ENCODE measurements at regions not wholly inside any gene's neighbourhood (a gene's known extent, or its start where the extent isn't known, plus 50 kb on each side); places are given as distances from the start of the nearest gene placed in this dataset.
"Not testable (repeated sequence)": the region's sequence is repeated elsewhere in the genome, so short reads cannot be mapped to it uniquely, and the experiment has no call there.

DNA sequence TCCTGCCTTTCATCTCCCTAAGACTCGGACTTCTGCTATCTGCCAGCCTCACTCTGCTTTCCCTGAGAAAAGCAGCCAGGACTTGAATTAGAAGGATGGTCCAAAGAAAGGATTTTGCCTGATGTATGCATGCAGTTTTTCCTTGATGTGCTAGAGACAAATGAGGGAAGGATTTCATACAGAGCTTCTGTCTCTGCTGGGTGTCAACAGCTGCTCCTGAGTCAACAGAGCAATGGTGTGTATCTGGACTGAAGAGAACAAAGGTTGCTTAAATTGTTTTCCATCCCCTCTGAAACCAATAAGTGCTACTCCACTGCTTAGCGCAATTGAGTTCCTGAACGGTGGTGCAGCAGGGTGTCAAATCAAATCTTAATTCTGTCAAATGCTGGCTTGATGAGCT lies 680.6 kb upstream of the C16orf82 start:
- DNase-seq: no peak

GRCh38 chr16:26391833-26392232 lies 674.9 kb upstream of the C16orf82 start:
- DNase-seq: no peak

GRCh38 chr16:26394409-26394808 lies 672.3 kb upstream of the C16orf82 start:
- no peak for DNase-seq

DNA sequence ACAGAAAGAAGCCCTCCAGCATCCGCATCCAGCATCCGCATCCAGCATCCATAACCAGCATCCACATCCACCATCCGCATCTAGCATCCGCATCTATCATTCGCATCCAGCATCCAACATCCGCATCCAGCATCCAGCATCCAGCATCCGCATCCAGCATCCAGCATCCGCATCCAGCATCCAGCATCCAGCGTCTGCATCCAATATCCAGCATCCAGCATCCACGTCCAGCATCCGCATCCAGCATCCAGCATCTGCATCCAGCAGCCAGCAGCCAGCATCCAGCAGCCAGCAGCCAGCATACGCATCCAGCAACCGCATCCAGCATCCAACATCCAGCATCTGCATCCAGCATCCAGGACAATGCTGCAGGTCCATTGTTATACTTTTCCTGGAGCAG lies 671.0 kb upstream of the C16orf82 start:
- no peak for DNase-seq

DNA sequence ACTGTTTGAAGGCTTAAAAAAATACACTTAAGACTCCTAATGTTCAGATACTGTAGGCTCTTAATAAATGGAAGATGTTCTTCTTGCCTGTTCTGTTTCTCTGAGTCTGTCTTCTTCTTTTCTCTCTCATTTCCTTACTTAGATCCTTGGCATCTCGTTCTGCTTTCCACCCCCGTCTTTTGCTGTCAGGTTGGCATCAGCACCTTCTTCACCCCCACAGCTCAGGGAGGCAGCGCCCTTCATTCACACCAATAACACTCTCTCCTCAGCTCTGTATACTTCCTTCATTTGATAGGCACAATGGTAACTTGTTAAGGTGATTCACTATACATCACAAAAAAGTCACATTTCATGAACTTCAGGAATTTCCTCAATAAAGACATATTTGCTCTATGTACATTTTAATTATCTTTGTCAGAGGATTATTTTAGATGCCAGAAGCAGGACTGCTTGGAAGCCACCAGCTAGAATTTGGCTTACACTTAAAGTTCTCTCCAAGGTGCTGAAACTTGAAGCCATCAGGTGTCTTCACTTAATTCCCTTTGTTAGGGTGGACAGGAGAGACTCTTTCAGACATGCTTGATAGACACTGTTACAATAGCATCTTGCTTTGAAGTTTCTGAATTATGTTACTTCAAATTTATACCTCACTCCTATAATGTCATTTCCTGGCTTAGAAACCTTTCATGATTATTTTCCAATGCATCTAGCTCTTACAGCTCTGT lies 670.1 kb upstream of the C16orf82 start:
- peak in 25 of 56 donors; percentile 3 to 68 (median 27) for DNase-seq

DNA sequence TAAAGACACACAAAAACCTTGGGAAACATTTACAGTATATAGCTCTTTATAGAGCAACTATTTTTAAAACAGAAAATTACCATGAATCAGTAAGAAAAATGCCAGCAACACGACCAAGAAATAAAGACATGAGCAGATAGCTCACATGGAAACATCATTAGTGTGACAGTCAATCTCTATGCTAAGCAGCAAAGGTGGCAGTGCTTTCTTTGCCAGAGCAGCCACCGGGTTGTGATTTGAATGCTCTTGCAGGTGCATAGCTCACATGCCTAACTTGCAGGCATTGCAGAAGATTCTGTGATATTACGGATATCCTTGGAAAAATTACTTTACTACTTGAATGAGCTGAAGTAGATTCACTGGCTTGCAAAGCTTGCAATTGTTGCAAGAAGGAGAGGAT lies 652.9 kb upstream of the C16orf82 start:
- peak in 27 of 56 donors; percentile 0 to 72 (median 12) for DNase-seq

- not testable (repeated sequence) for DNase-seq
These were observed 647.3 kb upstream of the C16orf82 start for GRCh38 chr16:26419458-26419857.

DNA sequence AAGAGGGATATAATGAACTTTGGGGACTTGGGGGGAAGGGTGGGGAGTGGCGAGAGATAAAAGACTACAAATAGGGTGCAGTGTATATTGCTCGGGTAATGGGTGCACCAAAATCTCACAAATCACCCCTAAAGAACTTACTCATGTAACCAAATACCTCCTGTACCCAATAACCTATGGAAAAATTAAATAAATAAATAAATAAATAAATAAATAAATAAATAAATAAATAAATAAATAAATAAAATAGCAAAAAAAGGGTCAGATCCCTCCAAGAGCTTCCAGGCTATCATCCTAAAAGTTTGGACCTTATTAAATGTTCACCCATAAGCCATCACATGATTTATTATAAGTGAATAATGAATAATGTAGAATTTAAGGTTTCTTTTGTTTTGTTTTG lies 636.1 kb upstream of the C16orf82 start:
- no peak for DNase-seq

DNA sequence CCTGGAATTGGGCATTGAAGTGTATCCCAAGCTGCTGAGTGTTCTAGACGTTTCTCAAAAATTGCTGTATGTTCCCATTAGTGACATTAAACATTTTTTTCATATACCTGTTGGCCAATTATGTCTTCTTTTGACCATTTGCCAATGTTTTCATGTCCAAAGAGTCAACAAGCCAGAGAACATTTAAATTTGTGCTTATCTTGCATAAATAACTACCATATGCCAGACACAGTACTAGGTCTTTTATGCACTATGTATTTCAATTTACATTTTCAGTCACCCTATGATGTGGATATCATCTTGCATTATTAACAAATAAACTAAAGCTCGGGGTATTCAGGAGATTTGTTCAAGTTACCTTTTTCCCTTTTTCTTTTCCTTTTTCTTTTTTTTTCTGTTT lies 632.9 kb upstream of the C16orf82 start:
- DNase-seq: no peak

GRCh38 chr16:26441178-26441577 lies 625.5 kb upstream of the C16orf82 start:
- no peak for DNase-seq

GRCh38 chr16:26442321-26442720 lies 624.4 kb upstream of the C16orf82 start:
- no peak for DNase-seq

GRCh38 chr16:26447570-26447969 lies 619.2 kb upstream of the C16orf82 start:
- DNase-seq: no peak

DNA sequence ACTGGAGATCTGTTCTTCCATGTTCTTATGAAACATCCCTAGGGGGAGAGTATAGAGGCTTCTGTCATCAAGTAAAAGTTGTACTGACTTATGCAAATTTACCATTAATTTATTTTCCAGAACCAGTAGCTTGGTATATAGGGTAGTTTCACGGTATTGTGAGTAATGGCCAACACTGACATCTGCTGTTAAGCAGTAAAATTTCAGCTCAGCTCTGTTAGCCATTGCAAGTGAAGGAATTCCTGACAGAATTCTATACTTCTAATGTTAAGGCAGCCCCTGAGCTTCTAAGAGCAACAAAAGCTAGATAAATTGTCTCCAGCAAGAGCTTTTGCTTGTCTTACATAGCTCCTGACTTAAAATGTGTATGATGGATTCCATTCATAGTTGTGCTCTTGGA lies 613.5 kb upstream of the C16orf82 start:
- no peak for DNase-seq

GRCh38 chr16:26454102-26454501 lies 612.6 kb upstream of the C16orf82 start:
- DNase-seq: peak in 9 of 56 donors; percentile 0 to 29 (median 7)

GRCh38 chr16:26456074-26456473 lies 610.7 kb upstream of the C16orf82 start:
- no peak for DNase-seq

DNA sequence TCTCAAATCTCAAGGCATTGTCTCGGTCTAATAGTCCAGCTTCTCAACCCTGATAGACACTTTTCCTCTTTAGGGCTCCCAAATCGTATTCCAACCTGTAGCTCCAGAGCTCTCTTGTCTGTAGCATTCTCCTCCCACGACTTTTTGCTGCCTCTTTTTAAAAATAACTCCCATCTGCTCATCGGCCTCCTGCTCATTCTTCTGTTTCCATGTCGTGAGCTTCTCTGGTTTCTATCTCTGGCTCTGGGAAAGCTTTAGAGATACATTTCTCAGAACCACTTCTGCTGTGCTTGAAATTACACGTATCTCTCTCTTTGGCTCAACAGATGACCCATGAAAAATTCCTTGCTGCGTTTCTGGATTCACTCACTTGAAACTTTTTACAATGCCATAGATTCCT lies 609.6 kb upstream of the C16orf82 start:
- DNase-seq: no peak

DNA sequence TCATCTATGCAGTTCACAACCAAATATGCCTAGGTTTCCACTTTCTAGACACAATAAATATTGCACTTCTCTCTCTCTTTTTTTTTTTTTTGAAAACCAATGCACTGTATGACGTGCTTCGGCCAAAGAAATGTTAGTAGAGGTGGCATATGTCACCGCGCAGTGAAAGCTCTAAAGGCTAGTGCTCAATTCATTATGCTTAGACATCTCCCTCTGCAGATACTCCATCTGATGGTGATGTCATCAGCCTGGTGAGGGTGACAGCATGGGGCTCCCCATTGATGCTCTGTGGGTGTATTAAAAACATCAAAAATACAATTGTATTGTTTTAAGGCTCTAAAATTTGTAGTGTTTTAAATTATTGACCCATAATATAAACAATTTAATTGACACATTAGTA lies 608.8 kb upstream of the C16orf82 start:
- DNase-seq: no peak

GRCh38 chr16:26464576-26465266 lies 602.0 kb upstream of the C16orf82 start:
- DNase-seq: no peak

DNA sequence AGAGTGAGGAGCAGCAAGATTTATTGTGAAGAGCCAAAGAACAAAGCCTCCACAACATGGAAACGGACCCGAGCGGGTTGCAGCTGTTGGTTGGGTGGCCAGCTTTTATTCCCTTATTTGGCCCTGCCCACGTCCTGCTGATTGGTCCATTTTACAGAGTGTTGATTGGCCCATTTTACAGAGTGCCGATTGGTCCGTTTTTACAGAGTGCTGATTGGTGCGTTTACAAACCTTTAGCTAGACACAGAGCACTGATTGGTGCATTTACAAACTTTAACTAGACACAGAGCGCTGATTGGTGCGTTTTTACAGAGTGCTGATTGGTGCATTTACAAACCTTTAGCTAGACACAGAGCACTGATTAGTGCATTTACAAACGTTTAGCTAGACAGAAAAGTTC lies 592.3 kb upstream of the C16orf82 start:
- DNase-seq: not testable (repeated sequence)

GRCh38 chr16:26475596-26475995 lies 591.1 kb upstream of the C16orf82 start:
- DNase-seq: no peak

DNA sequence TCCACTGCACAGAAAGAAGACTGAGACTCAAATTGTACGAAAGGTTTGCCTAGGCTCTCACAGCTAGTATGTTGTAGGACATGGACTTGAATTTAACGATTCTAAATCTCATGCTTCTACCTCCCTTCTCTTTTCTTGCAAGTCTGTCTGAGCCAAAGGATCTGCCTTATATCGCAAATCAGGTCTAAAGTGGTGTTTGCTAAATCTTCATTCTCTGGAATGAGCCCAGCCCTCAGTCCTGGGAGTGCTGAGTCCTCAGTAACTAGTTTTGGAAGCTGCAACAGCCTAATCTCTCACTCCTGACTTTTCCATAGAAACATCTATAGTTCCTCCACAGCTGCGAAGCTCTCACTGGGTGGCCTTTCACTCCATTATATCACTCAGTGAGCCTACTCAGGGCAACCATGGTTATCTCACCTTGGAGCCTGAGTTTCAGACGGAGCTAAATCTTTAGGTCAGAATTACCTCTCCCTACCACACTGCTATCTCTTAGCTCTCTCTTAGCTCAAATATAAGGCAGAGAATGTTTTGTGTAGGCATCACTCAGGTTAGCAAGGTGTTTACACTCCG lies 575.5 kb upstream of the C16orf82 start:
- DNase-seq: no peak

GRCh38 chr16:26491962-26492361 lies 574.8 kb upstream of the C16orf82 start:
- no peak for DNase-seq

DNA sequence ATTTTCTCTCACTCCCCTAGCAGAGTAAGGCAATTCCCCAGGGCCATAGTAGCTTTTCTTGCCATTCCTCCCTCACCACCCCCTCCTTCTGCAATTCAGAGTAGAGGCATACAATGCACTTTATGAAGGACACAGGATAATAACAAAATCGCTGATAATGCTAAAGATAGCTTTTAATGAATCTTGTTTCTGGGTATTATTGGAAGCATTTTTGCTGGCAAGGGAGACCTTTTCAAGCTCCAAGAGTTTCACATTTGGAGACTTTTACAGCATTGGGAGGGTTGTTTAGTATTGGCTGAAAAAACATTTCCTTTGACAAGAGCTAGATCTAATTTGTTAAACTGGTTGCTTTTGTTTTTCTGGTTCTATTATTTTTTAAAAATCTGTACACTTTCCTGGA lies 573.0 kb upstream of the C16orf82 start:
- DNase-seq: no peak

Measured in nucleus accumbens (tissue), 56 donors.